CD8-positive, alpha-beta memory T cell (primary cell): ENCODE measurements at regions not wholly inside any gene's neighbourhood (a gene's known extent, or its start where the extent isn't known, plus 50 kb on each side); places are given as distances from the start of the nearest gene placed in this dataset.
"Not testable (repeated sequence)": the region's sequence is repeated elsewhere in the genome, so short reads cannot be mapped to it uniquely, and the experiment has no call there.

Experiments used
- CTCF ChIA-PET: fragments of 350-600 bp; sonication (Branson Sonifier 250); formaldehyde crosslinking; loops from one replicate; lab custom pipeline; 2021; ENCODE audit warnings: antibody characterized with exemption; lab: Charles Lee
- POLR2A ChIA-PET: fragments of 350-600 bp; sonication (Branson Sonifier 250); formaldehyde crosslinking; loops from one replicate; lab custom pipeline; 2021; ENCODE audit warnings: antibody characterized with exemption; lab: Charles Lee
- DNase-seq, 5 donors: peaks; one replicate each; pipeline versions ENCODE4 v3.0.0 to v3.0.0-alpha.2; 2020 to 2022; ENCODE audit warnings: mixed read lengths in 1 of 5
- H3K27ac ChIP-seq: one replicate; pipeline ENCODE4 v1.7.0; 2013; ENCODE audit warnings: low read depth, mild to moderate bottlenecking, low read length, moderate library complexity
- H3K27me3 ChIP-seq: 2 replicates; pipeline ENCODE4 v1.7.0; 2013; ENCODE audit warnings: low read length, mild to moderate bottlenecking; ENCODE audit not compliant: insufficient read depth, poor library complexity, severe bottlenecking
- H3K36me3 ChIP-seq: 2 replicates; pipeline ENCODE4 v1.7.0; 2013; ENCODE audit warnings: mild to moderate bottlenecking, low read length, moderate library complexity; ENCODE audit not compliant: insufficient read depth
- H3K4me1 ChIP-seq: 2 replicates; pipeline ENCODE4 v1.7.0; 2013; ENCODE audit warnings: mild to moderate bottlenecking, low read length, moderate library complexity; ENCODE audit not compliant: insufficient read depth
- H3K4me3 ChIP-seq: 2 replicates; pipeline ENCODE4 v1.7.0; 2013; ENCODE audit warnings: mild to moderate bottlenecking, low read length
- H3K9me3 ChIP-seq: 2 replicates; pipeline ENCODE4 v1.7.0; 2013; ENCODE audit warnings: mild to moderate bottlenecking, low read length
- H3K27ac Mint-ChIP-seq, 8 donors: one replicate each; pipeline ENCODE4 v1.8.0; 2020 to 2021; ENCODE audit warnings: mixed read lengths in 8 of 8, mild to moderate bottlenecking in 6 of 8, inconsistent platforms in 3 of 8, moderate library complexity in 3 of 8
- H3K27me3 Mint-ChIP-seq, 2 donors: one replicate each; pipeline ENCODE4 v1.8.0; 2020 to 2021; ENCODE audit warnings: mixed read lengths in 2 of 2, mild to moderate bottlenecking in 1 of 2, moderate library complexity in 1 of 2
- H3K36me3 Mint-ChIP-seq, 3 donors: one replicate each; pipeline ENCODE4 v1.8.0; 2020 to 2021; ENCODE audit warnings: mixed read lengths in 3 of 3, inconsistent platforms in 1 of 3, mild to moderate bottlenecking in 1 of 3
- H3K4me1 Mint-ChIP-seq, 3 donors: one replicate each; pipeline ENCODE4 v1.8.0; 2020 to 2021; ENCODE audit warnings: mixed read lengths in 3 of 3, inconsistent platforms in 1 of 3, mild to moderate bottlenecking in 1 of 3
- H3K4me3 Mint-ChIP-seq, 7 donors: one replicate each; pipeline ENCODE4 v1.8.0; 2020 to 2021; ENCODE audit warnings: mixed read lengths in 7 of 7, mild to moderate bottlenecking in 6 of 7, moderate library complexity in 4 of 7, inconsistent platforms in 2 of 7
- H3K9me3 Mint-ChIP-seq, 5 donors: one replicate each; pipeline ENCODE4 v1.8.0; 2020 to 2022; ENCODE audit warnings: mixed read lengths in 5 of 5, mild to moderate bottlenecking in 3 of 5, moderate library complexity in 2 of 5, inconsistent platforms in 1 of 5

DNA sequence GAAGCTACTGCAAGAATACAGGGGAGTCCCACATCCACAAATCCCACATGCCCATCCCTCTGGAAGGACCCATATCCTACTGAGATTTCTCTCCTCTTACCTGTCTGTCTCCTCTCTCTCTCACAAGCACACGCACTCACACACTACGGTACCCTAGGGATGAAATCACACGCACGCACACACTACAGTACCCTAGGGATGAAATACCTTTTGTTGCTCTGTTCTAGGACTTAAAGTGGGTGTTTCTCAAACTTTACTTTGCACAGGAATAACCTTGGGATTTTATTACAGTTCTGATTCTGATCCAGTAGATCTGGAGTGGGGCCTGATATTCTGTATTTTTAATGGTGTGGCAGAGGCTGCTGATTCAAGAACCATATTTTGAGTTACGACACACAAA, 622.2 kb upstream of the ZNF385D start:
- POLR2A ChIA-PET: no interaction called here
- Mint-ChIP-seq H3K27me3 (peaks cover 4 to 6% of the 10 kb centered on the region in 2 donors), H3K9me3 (peaks cover 8 to 31% (median 14%) of the 10 kb centered on the region in 5 donors), H3K4me3 (no peak overlapping the region), H3K27ac (no peak overlapping the region), H3K4me1 (no peaks in the 10 kb centered on the region), H3K36me3 (no peaks in the 10 kb centered on the region)
- H3K9me3 ChIP-seq: no peaks in the 10 kb centered on the region
- no peak overlapping the region for H3K27ac ChIP-seq
- no peaks in the 10 kb centered on the region for H3K4me1 ChIP-seq
- CTCF ChIA-PET: no interaction called here
- H3K36me3 ChIP-seq: no peaks in the 10 kb centered on the region
- DNase-seq: no peak
- H3K27me3 ChIP-seq: no peaks in the 10 kb centered on the region
- no peak overlapping the region for H3K4me3 ChIP-seq

DNA sequence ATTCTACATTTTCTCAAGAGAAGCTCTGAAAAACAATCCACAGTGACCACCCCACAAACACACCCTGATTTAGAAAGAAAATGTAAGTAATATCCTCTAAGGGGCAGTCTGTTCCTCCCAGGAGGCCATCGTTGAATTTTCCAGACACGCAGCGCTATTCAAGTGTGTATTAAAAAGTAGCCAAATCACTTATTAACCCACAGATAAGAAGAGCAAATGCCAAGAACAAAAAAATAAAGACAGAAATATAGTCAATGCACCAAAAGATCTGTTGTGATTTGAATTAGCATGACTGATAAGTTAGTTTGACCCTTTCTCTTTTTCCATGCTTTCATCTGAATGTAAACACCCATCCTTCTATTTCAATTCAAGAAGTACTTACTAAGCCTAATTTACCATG, 622.8 kb upstream of the ZNF385D start:
- Histone ChIP-seq H3K4me3 (no peak overlapping the region), H3K27me3 (no peaks in the 10 kb centered on the region), H3K4me1 (no peaks in the 10 kb centered on the region), H3K27ac (no peak overlapping the region), H3K36me3 (no peaks in the 10 kb centered on the region), H3K9me3 (no peaks in the 10 kb centered on the region)
- no peak for DNase-seq
- no peaks in the 10 kb centered on the region for H3K36me3 Mint-ChIP-seq
- CTCF ChIA-PET: no interaction called here
- peaks cover 7 to 28% (median 17%) of the 10 kb centered on the region in 5 donors for H3K9me3 Mint-ChIP-seq
- no peak overlapping the region for H3K4me3 Mint-ChIP-seq
- H3K4me1 Mint-ChIP-seq: no peaks in the 10 kb centered on the region
- H3K27ac Mint-ChIP-seq: no peak overlapping the region
- peaks cover 4 to 6% of the 10 kb centered on the region in 2 donors for H3K27me3 Mint-ChIP-seq
- POLR2A ChIA-PET: no interaction called here

DNA sequence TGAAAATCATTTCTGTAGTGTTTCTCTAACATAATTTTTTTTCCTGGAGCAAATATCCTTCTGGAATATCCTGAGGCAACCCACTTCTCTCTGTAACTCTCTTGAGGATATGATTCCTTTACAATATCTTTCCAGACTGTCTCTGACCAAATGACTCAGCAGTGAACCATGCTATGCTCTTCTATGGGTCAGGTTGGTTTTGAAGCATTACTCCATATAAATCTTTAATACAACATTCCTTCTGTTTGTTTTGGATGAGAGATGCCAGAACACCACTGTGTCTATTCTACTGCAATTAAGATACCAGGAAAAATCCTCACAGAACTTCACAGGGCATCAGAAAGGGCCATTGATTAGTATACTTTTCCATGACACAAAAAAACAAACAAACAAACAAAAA, 626.4 kb upstream of the ZNF385D start:
- POLR2A ChIA-PET: no interaction called here
- Histone ChIP-seq H3K4me3 (no peak overlapping the region), H3K36me3 (no peaks in the 10 kb centered on the region), H3K27ac (no peak overlapping the region), H3K27me3 (no peaks in the 10 kb centered on the region), H3K9me3 (no peaks in the 10 kb centered on the region), H3K4me1 (no peaks in the 10 kb centered on the region)
- Mint-ChIP-seq H3K4me1 (no peaks in the 10 kb centered on the region), H3K9me3 (peaks cover 4 to 21% (median 17%) of the 10 kb centered on the region in 5 donors), H3K27ac (no peak overlapping the region), H3K4me3 (no peak overlapping the region), H3K36me3 (no peaks in the 10 kb centered on the region), H3K27me3 (peaks cover 0 to 6% of the 10 kb centered on the region in 2 donors)
- no peak for DNase-seq
- CTCF ChIA-PET: no interaction called here

DNA sequence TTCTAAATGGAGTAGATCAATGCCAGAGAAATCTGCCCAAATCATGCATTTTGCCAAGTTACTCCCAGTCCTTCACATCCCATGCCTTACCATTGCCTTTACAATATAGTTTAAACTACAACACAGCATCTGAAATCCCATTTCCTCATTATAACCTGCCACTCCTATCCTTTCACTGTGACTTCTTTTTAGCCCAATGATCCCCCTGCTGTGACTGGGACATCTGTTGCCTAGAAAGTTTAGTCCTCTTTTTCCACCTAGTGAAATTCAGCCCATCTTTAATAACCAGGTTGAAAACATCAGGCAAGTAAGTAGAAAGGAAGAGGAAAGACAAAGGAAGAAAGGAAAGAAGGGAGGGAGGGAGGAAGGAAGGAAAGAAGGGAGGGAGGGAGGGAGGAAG, 627.9 kb upstream of the ZNF385D start:
- H3K9me3 ChIP-seq: no peaks in the 10 kb centered on the region
- CTCF ChIA-PET: no interaction called here

DNA sequence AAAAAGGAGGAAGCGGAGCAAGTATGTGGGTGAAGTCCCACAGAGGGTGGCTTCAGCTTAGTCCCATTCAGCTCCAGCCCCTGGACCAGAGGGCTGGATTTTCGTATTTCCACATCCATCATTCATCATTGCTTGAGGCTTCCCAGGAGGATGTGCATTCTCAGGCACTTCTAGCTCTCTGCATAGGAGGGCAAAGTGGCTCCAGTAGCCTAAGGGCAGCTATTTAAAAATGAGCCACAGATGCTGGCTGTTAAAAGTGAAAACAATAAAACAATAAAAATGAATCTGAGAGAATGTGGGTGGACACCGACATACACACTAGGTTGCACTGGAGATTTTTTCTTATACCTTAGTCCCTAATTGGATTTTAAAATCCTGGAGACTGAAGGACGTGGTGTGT, 629.2 kb upstream of the ZNF385D start:
- no peak overlapping the region for H3K27ac Mint-ChIP-seq
- Histone ChIP-seq H3K36me3 (no peaks in the 10 kb centered on the region), H3K4me3 (no peak overlapping the region), H3K4me1 (no peaks in the 10 kb centered on the region), H3K27ac (no peak overlapping the region), H3K9me3 (no peaks in the 10 kb centered on the region), H3K27me3 (no peaks in the 10 kb centered on the region)
- H3K9me3 Mint-ChIP-seq: peaks cover 7 to 23% (median 11%) of the 10 kb centered on the region in 5 donors
- no peaks in the 10 kb centered on the region for H3K4me1 Mint-ChIP-seq
- no peaks in the 10 kb centered on the region for H3K36me3 Mint-ChIP-seq
- H3K4me3 Mint-ChIP-seq: no peak overlapping the region
- DNase-seq: no peak
- CTCF ChIA-PET: no interaction called here
- POLR2A ChIA-PET: no interaction called here
- H3K27me3 Mint-ChIP-seq: no peaks in the 10 kb centered on the region

More for the DNA sequence above, 627.9 kb upstream of the ZNF385D start:
- no peaks in the 10 kb centered on the region for H3K36me3 ChIP-seq
- peaks cover 5 to 18% (median 11%) of the 10 kb centered on the region in 5 donors for H3K9me3 Mint-ChIP-seq
- no peak overlapping the region for H3K27ac Mint-ChIP-seq
- no peaks in the 10 kb centered on the region for H3K27me3 Mint-ChIP-seq
- no peaks in the 10 kb centered on the region for H3K4me1 ChIP-seq
- H3K27me3 ChIP-seq: no peaks in the 10 kb centered on the region
- H3K36me3 Mint-ChIP-seq: no peaks in the 10 kb centered on the region
- no peak overlapping the region for H3K27ac ChIP-seq
- no peaks in the 10 kb centered on the region for H3K4me1 Mint-ChIP-seq
- H3K4me3 ChIP-seq: no peak overlapping the region
- no peak for DNase-seq
- POLR2A ChIA-PET: no interaction called here
- no peak overlapping the region for H3K4me3 Mint-ChIP-seq

DNA sequence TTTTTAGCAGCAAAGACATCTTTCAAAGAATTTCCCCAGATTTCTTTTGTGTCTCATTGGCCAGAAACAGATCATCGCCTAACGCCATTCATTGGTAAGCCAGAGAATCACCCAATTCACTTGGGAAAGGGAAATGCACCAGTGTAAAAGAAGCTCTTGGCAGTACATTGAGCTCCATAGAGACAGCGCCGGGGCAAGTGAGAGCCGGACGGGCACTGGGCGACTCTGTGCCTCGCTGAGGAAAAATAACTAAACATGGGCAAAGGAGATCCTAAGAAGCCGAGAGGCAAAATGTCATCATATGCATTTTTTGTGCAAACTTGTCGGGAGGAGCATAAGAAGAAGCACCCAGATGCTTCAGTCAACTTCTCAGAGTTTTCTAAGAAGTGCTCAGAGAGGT, 630.6 kb upstream of the ZNF385D start:
- H3K27me3 ChIP-seq, H3K36me3 Mint-ChIP-seq, H3K4me1 Mint-ChIP-seq, H3K36me3 ChIP-seq, H3K4me1 ChIP-seq, H3K27ac ChIP-seq, POLR2A ChIA-PET, CTCF ChIA-PET, H3K4me3 ChIP-seq, H3K27me3 Mint-ChIP-seq, H3K9me3 ChIP-seq: not testable (repeated sequence)
- Mint-ChIP-seq H3K4me3 (peak overlapping the region in 3 of 7 donors; percentile 29 to 76 (median 61)), H3K9me3 (peaks cover 7 to 23% (median 14%) of the 10 kb centered on the region in 5 donors), H3K27ac (peak overlapping the region in 2 of 8 donors; percentile 5 to 50)
- DNase-seq: peak in 4 of 5 donors; percentile 4 to 63 (median 14)

DNA sequence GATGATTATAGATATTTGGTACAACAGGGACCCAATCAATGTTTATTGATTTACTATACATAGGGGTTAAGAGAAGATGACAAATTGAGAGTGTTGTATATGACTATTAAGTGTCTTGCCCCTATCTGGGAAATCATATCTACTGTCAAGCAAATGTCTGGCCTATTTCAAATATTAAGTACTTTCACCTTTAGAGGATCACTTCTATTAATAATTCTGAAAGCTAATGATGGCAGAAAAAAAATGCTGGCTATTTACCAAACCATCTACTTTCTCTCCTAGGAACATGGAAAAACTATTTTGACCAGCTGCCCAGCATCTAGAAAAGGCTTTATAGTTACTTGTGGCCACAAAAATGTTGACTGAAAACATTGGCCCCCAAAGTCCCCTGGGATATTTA, 632.3 kb upstream of the ZNF385D start:
- no peaks in the 10 kb centered on the region for H3K4me1 Mint-ChIP-seq

DNA sequence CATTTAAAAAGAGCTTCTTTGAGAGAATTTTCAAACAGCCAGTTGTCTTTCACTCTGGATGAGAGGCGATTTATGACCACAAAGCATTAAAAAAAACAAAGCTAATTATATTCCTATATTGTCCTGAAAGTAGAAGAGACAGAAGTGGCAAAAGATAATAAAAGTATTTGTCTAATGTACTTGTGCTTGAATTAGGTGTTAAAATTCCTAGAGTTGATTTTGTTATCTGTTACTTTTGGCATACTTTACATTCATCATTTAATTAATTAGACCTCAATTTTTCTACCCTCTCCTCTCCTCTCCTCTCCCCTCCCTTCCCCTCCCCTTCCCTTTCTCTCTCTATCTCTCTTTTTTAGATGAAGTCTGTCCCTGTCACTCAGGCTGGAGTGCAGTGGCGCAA, 635.1 kb upstream of the ZNF385D start:
- DNase-seq: no peak
- Mint-ChIP-seq H3K4me3 (no peak overlapping the region), H3K4me1 (no peaks in the 10 kb centered on the region), H3K36me3 (no peaks in the 10 kb centered on the region), H3K27me3 (no peaks in the 10 kb centered on the region), H3K27ac (no peak overlapping the region), H3K9me3 (peaks cover 4 to 30% (median 9%) of the 10 kb centered on the region in 5 donors)
- H3K4me1 ChIP-seq: no peaks in the 10 kb centered on the region
- H3K36me3 ChIP-seq: no peaks in the 10 kb centered on the region
- no peaks in the 10 kb centered on the region for H3K27me3 ChIP-seq
- no peak overlapping the region for H3K4me3 ChIP-seq
- ChIA-PET POLR2A (no interaction called here), CTCF (no interaction called here)
- no peak overlapping the region for H3K27ac ChIP-seq
- H3K9me3 ChIP-seq: no peaks in the 10 kb centered on the region

More for the DNA sequence above, 632.3 kb upstream of the ZNF385D start:
- Mint-ChIP-seq H3K9me3 (peaks cover 6 to 28% (median 10%) of the 10 kb centered on the region in 5 donors), H3K27ac (no peak overlapping the region), H3K36me3 (no peaks in the 10 kb centered on the region), H3K27me3 (no peaks in the 10 kb centered on the region), H3K4me3 (no peak overlapping the region)
- Histone ChIP-seq H3K27me3 (no peaks in the 10 kb centered on the region), H3K27ac (no peak overlapping the region), H3K9me3 (no peaks in the 10 kb centered on the region), H3K36me3 (no peaks in the 10 kb centered on the region), H3K4me3 (no peak overlapping the region), H3K4me1 (no peaks in the 10 kb centered on the region)
- no peak for DNase-seq
- CTCF ChIA-PET: no interaction called here
- POLR2A ChIA-PET: no interaction called here

DNA sequence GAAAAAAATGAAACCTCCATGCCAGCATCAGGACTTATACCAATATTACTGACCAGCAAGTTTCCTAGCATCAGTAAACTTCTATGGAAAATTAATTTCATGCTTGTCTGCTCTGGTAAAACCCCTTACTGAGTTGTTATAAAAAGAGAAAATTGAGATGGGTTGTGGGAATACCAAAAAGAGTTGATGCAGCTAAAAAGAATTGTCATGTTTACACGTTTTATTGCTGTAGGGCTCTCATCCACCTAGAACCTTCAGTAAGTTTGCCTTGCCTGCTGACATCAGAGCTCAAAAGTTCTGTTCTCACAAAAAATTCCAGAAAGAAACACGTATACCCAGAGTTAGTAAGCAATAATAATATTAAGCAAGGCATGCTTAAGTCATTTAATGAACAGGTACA, 641.3 kb upstream of the ZNF385D start:
- no peak overlapping the region for H3K27ac Mint-ChIP-seq
- no peak overlapping the region for H3K27ac ChIP-seq
- H3K4me1 Mint-ChIP-seq: no peaks in the 10 kb centered on the region
- no peaks in the 10 kb centered on the region for H3K27me3 ChIP-seq
- no peaks in the 10 kb centered on the region for H3K27me3 Mint-ChIP-seq
- no peaks in the 10 kb centered on the region for H3K9me3 ChIP-seq
- H3K4me3 ChIP-seq: no peak overlapping the region
- no peak overlapping the region for H3K4me3 Mint-ChIP-seq
- H3K36me3 ChIP-seq: no peaks in the 10 kb centered on the region
- CTCF ChIA-PET: no interaction called here
- no peak for DNase-seq
- H3K4me1 ChIP-seq: no peaks in the 10 kb centered on the region
- no peaks in the 10 kb centered on the region for H3K36me3 Mint-ChIP-seq
- POLR2A ChIA-PET: no interaction called here
- peaks cover 2 to 31% (median 6%) of the 10 kb centered on the region in 5 donors for H3K9me3 Mint-ChIP-seq
